IPS-15b (cell line): ENCODE measurements at regions not wholly inside any gene's neighbourhood (a gene's known extent, or its start where the extent isn't known, plus 50 kb on each side); places are given as distances from the start of the nearest gene placed in this dataset.
"Not testable (repeated sequence)": the region's sequence is repeated elsewhere in the genome, so short reads cannot be mapped to it uniquely, and the experiment has no call there.

Experiments used
- H3K27me3 ChIP-seq: one replicate; pipeline ENCODE4 v1.6.1; 2013; ENCODE audit warnings: low read length; ENCODE audit not compliant: control insufficient read depth, insufficient read depth
- H3K36me3 ChIP-seq: one replicate; pipeline ENCODE4 v1.6.1; 2013; ENCODE audit warnings: low read length; ENCODE audit not compliant: control insufficient read depth, insufficient read depth
- H3K4me1 ChIP-seq: one replicate; pipeline ENCODE4 v1.6.1; 2013; ENCODE audit warnings: mild to moderate bottlenecking, low read length; ENCODE audit not compliant: control insufficient read depth, insufficient read depth
- H3K4me3 ChIP-seq: one replicate; pipeline ENCODE4 v1.5.1; 2013; ENCODE audit warnings: low read depth, low read length
- H3K9ac ChIP-seq: one replicate; pipeline ENCODE4 v1.6.1; 2013; ENCODE audit warnings: low read depth, mild to moderate bottlenecking, low read length
- H3K9me3 ChIP-seq: one replicate; pipeline ENCODE4 v1.6.1; 2013; ENCODE audit warnings: mild to moderate bottlenecking, low read length; ENCODE audit not compliant: control insufficient read depth, insufficient read depth

DNA sequence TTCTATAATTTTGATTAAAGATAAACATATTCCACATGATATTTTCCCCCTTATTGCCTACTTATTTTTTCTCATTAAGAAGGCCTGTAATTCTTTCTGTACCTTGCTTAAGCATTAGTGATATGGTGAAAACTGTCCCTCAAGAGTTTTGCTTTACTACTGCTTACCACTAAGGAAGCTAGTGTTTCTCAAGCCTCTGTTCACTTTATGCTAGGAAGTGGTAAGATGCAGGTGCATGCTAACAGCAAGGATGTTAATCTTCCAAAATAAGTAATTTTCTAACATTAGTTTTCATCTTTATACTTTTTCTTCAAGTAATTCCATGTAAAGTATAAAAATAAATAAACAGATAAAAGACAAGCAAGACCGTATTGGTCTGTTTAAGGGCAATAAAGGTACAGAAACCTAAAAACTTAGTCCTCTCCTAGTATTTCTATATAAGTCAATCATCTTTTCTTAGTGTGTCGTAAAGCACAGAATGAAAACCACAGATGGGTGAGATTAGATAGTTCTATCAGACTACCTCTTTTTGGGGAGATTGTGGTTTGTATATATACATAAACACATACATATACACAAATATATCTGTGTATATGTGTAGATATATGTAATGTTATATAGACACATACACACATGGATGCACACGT is 731.0 kb upstream of the CNTN5 start:
- H3K9me3 ChIP-seq = no peaks in the 10 kb centered on the region
- H3K36me3 ChIP-seq = no peaks in the 10 kb centered on the region
- no peaks in the 10 kb centered on the region for H3K4me1 ChIP-seq
- no peak overlapping the region for H3K9ac ChIP-seq
- H3K27me3 ChIP-seq = no peaks in the 10 kb centered on the region
- no peak overlapping the region for H3K4me3 ChIP-seq

DNA sequence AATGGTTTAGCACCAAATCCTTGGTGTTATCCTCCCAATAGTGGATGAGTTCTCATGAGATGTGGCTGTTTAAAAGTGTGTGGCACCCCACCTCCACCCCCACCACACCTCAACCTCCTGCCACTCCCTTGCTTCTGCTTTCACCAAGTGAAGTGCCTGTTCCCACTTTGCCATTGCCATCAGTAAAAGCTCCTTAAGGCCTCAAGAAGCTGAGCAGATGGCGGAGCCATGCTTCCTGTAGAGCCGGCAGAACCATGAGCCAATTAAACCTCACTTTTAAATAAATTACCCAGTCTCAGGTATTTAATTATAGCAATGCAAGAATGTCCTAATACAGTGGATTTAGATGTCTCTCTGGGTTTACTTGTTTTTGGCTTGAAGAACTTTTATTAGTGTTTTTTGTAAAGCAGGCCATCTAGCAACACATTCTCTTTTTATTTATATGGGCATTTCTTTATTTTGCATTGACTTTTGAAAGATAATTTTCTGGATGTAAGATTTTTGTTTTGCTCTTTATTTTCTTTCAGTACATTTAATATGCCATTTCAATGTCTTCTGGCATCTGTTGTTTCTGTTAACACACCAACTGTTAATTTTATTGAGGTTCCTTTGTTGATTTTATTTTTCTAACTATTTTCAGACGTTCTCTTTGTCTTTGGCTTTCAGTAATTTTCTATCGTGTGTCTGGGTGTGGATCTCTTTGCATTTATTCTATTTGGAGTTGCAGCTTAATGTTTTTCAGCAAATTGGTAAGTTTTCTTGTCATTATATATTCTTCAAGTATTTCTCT is 724.5 kb upstream of the CNTN5 start:
- Histone ChIP-seq H3K27me3 (no peaks in the 10 kb centered on the region), H3K9me3 (no peaks in the 10 kb centered on the region), H3K9ac (no peak overlapping the region), H3K4me3 (no peak overlapping the region), H3K4me1 (no peaks in the 10 kb centered on the region), H3K36me3 (no peaks in the 10 kb centered on the region)

DNA sequence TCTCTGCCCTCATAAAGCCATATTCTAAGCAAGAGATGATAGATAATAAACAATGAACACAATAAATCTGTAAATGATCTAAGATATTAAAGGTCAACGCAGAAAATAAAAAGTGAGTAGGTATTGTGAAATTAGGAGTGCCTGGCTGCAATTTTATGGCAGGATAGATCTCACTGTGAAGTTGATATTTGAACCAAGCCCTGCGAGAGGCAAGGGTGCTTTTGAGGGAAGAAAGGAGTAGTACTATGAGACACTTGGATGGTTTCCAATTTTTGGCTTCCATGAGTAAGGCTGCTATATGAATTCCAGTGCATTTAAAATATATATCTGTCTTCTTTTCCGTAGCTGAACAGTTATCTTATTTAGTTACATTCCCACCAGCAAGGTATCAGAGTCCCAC is 720.0 kb upstream of the CNTN5 start:
- no peaks in the 10 kb centered on the region for H3K27me3 ChIP-seq
- no peak overlapping the region for H3K9ac ChIP-seq
- no peaks in the 10 kb centered on the region for H3K4me1 ChIP-seq
- no peaks in the 10 kb centered on the region for H3K36me3 ChIP-seq
- H3K9me3 ChIP-seq = no peaks in the 10 kb centered on the region
- H3K4me3 ChIP-seq = no peak overlapping the region

DNA sequence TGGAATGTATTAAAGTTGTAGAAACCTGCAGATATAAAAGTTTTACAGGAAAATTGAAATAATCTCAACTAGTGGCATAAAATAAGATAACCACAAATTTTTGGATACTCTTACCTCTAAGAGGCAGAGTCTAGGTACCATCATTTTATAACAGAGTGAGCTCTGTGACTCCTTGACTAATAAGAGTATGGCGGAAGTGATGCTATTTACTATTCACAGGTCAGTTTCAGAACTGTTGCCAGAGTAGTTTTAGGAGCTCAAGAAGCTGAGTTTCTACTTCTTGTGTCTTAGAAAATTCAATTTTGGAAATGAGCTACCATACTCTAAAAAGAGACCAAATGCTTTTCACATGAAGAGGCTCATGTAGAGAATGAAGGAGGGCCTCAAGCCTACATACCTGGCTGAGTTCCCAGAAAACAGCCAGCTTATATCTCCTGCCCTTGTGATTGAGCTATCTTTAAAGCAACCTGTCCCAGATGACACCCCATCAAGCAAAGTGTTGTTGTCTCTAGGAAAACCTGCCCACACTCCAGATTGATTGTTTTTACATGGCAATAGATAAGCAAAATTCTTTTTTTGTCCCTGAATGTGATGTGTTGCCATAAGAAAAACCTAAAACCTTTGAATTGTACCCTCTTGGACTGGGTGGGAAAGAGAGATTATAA is 712.8 kb upstream of the CNTN5 start:
- Histone ChIP-seq H3K4me3 (no peak overlapping the region), H3K4me1 (no peaks in the 10 kb centered on the region), H3K36me3 (no peaks in the 10 kb centered on the region), H3K27me3 (no peaks in the 10 kb centered on the region), H3K9ac (no peak overlapping the region), H3K9me3 (no peaks in the 10 kb centered on the region)

DNA sequence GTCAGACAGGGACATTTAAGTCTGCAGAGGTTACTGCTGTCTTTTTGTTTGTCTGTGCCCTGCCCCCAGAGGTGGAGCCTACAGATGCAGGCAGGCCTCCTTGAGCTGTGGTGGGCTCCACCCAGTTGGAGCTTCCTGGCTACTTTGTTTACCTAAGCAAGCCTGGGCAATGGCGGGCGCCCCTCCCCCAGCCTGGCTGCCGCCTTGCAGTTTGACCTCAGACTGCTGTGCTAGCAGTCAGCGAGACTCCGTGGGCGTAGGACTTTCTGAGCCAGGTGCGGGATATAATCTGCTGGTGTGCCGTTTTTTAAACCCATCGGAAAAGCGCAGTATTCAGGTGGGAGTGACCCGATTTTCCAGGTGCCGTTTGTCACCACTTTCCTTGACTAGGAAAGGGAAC is 690.4 kb upstream of the CNTN5 start:
- H3K4me1 ChIP-seq, H3K4me3 ChIP-seq, H3K9me3 ChIP-seq, H3K36me3 ChIP-seq, H3K9ac ChIP-seq, H3K27me3 ChIP-seq: not testable (repeated sequence)

DNA sequence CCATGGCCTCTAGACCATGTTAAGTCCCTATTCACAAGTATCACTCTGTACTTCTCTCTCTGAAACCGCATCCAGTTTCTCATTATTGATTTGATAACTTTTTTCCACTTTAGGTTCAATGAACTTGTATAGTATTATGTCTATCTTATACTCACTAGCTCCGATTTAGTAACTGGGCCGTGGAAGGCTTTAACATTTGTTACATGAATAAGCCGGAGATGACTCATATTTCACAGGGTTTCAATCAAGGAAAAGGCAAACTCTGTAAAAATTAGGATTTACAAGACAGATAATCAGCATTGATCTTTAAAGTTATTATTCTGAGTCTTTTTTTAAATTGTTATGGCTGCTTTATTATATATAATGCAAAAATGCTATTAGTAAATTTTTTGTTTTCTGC is 662.2 kb upstream of the CNTN5 start:
- no peaks in the 10 kb centered on the region for H3K4me1 ChIP-seq
- H3K36me3 ChIP-seq = no peaks in the 10 kb centered on the region
- H3K9me3 ChIP-seq = no peaks in the 10 kb centered on the region
- H3K4me3 ChIP-seq = no peak overlapping the region
- H3K9ac ChIP-seq = no peak overlapping the region
- H3K27me3 ChIP-seq = no peaks in the 10 kb centered on the region

DNA sequence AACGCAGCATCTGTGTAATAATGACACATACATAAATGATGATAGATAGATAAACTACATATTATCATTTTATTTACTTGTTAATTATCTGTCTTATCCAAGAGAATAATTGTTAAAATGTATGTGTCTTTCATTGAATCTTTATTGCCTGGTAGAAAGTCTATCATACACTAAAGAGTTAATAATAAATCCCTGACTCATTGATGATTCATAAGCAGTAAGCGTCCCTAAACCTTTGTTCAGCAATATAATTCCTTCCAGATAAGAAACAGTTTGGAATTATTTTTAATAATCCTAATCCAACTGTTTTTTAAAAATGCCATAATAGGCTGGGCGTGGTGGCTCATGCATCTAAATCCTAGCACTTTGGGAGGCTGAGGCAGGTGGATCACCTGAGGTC is 655.6 kb upstream of the CNTN5 start:
- Histone ChIP-seq H3K9me3 (no peaks in the 10 kb centered on the region), H3K4me1 (no peaks in the 10 kb centered on the region), H3K36me3 (no peaks in the 10 kb centered on the region), H3K27me3 (no peaks in the 10 kb centered on the region), H3K4me3 (no peak overlapping the region), H3K9ac (no peak overlapping the region)

DNA sequence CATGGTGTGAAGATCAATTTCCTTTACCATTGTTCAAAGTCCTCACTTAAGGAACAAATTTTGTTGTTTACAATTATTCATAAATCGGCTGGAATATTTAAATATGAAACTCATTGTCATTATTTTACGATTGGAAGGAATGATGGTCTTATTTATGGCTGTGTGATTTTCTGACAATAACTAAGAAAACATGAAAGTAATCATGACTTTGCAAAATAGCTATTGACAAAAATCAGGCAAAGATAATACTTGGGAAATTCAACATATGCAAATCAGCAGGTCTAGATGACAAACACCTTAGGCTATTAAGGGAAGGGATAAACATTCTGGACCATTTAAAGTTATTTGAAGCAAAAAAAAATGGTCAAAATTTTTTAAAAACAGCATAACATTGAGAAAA is 654.8 kb upstream of the CNTN5 start:
- H3K36me3 ChIP-seq = no peaks in the 10 kb centered on the region
- H3K4me3 ChIP-seq = no peak overlapping the region
- no peak overlapping the region for H3K9ac ChIP-seq
- no peaks in the 10 kb centered on the region for H3K9me3 ChIP-seq
- H3K27me3 ChIP-seq = no peaks in the 10 kb centered on the region
- no peaks in the 10 kb centered on the region for H3K4me1 ChIP-seq

DNA sequence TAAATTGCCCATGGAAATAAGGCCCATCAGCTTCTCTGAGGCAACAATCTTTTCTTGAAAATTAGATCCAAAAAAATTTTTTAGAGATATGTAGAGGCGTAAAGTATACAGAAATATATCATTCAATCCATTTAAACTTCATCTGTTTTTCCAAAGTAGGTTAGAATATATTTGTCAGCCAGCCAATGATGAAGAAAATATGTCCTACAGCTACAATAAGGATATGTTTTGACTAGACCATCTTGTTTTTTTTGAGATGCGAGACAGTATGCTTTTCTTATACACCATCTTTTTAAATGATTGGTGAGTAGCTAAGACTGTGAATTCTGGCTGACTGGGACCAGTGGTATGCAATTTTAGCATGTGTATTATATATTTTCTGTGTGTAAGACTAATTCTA is 630.4 kb upstream of the CNTN5 start:
- Histone ChIP-seq H3K9ac (no peak overlapping the region), H3K4me1 (peaks cover 2% of the 10 kb centered on the region), H3K27me3 (no peaks in the 10 kb centered on the region), H3K36me3 (no peaks in the 10 kb centered on the region), H3K4me3 (no peak overlapping the region), H3K9me3 (no peaks in the 10 kb centered on the region)

DNA sequence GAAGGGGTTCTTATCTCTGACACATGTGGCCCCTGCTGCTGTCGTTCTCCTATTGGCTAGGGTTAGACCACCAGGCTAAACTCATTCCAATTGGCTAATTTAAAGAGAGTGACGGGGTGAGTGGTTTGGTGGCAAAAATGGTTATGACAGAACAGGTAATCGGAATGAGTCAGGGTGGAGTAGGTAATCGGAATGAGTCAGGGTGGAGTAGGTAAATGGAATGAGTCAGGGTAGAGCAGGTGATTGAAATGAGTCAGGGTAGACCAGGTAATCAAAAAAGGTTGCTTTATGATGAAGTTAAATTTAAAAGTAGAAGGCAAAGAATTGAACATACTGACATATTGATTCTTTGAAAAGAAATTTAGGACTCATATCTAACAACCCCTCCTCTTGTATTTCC is 626.2 kb upstream of the CNTN5 start:
- H3K27me3 ChIP-seq, H3K9me3 ChIP-seq, H3K36me3 ChIP-seq, H3K9ac ChIP-seq, H3K4me3 ChIP-seq, H3K4me1 ChIP-seq: not testable (repeated sequence)

DNA sequence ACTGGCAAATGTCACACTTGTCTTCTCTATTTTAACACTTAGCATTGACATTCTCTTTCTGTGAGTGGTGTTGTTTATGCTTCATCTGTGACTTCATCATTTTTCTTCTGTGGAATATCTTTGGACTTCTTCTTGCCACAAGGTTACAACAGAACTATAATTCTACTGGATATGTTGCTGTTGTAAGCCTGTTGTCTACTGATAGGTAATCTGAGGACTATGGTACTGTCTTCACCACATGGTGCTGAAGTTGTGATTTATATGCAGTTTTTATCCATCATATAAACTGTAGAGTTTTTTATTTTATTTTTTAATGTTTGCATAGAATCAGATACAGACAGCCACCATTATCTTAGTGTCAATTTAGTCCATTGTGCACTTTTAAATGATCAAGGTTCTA is 622.2 kb upstream of the CNTN5 start:
- Histone ChIP-seq H3K9me3 (no peaks in the 10 kb centered on the region), H3K4me1 (no peaks in the 10 kb centered on the region), H3K9ac (no peak overlapping the region), H3K36me3 (no peaks in the 10 kb centered on the region), H3K4me3 (no peak overlapping the region), H3K27me3 (no peaks in the 10 kb centered on the region)

DNA sequence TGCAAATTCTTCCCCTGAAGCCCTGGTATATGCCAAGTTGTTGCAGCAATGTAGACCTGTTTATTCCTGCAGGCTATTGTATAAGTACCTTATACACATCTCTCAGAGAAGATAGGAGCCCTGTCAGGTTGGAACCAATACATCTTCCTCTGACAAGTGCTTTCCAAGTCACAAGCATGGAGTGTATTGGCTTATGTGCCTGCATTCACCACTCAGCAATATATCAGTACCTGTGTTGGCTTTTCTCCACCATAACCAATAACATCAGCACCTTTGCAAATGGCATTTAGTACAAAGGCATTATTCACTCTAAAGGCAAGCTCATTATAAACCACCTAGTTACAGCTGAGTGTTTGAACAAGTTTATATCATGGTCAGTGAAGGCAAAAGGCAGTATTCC is 611.7 kb upstream of the CNTN5 start:
- Histone ChIP-seq H3K4me1 (peaks cover 4% of the 10 kb centered on the region), H3K4me3 (no peak overlapping the region), H3K27me3 (no peaks in the 10 kb centered on the region), H3K9ac (no peak overlapping the region), H3K36me3 (no peaks in the 10 kb centered on the region), H3K9me3 (no peaks in the 10 kb centered on the region)
